HG03095 (cell line): ENCODE measurements at regions not wholly inside any gene's neighbourhood (a gene's known extent, or its start where the extent isn't known, plus 50 kb on each side); places are given as distances from the start of the nearest gene placed in this dataset.
"Not testable (repeated sequence)": the region's sequence is repeated elsewhere in the genome, so short reads cannot be mapped to it uniquely, and the experiment has no call there.

Experiments used
- ATAC-seq: cut with Tn5 transposase; IDR thresholded peaks from one replicate; pipeline ENCODE4 v1.9.1; 2021; ENCODE audit warnings: moderate library complexity; ENCODE audit not compliant: unreplicated experiment

DNA sequence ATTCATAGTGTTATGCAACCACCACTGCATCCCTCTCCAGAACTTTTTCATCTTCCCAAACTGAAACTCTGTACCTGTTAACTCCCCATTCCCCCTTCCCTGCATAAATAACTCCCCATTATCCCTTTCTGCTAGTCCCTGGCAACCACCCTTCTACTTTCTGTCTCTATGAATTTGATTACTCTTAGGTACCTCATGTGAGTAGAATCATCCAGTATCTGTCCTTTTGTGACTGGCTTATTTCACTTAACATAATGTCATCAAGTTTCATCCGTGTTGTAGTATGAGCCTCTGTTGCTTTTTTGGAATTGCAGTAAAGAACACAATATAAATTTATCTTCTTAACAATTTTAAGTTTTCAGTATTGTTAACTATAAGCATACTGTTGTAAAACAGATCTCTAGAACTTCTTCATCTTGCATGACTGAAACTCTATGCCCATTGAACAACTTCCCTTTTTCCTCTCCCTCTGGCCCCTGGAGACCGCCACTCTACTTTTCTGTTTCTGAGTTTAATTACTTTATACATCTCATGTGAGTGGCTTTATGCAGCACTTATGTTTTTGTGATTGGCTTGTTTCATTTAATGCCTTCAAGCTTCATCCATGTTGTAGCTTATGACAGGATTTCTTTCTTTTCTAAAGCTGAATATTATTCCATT lies 87.3 kb upstream of the ABCC4 start:
- ATAC-seq = no peak

GRCh38 chr13:95391362-95391761 lies 90.1 kb upstream of the ABCC4 start:
- no peak for ATAC-seq

DNA sequence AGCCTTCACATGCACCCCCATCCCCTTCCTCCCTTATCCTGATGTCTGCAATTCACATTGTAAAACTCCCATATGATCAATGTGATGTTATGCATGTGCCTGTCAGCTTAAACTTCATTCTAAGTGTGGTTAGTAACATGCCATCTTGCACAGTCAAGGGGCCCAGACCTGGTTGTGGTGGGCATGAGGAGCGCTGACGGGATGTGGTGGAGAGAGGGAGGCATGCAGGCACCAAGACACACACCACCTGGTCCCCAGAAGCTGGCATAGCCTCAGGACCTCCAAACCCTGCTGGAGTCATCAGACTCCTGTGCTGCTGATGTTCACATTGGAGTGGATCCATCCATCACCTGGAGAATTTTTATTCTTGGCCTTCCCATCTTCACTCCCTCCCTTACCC lies 90.5 kb upstream of the ABCC4 start:
- ATAC-seq = no peak

- no peak for ATAC-seq
These were observed 91.3 kb upstream of the ABCC4 start for GRCh38 chr13:95392597-95392996.

DNA sequence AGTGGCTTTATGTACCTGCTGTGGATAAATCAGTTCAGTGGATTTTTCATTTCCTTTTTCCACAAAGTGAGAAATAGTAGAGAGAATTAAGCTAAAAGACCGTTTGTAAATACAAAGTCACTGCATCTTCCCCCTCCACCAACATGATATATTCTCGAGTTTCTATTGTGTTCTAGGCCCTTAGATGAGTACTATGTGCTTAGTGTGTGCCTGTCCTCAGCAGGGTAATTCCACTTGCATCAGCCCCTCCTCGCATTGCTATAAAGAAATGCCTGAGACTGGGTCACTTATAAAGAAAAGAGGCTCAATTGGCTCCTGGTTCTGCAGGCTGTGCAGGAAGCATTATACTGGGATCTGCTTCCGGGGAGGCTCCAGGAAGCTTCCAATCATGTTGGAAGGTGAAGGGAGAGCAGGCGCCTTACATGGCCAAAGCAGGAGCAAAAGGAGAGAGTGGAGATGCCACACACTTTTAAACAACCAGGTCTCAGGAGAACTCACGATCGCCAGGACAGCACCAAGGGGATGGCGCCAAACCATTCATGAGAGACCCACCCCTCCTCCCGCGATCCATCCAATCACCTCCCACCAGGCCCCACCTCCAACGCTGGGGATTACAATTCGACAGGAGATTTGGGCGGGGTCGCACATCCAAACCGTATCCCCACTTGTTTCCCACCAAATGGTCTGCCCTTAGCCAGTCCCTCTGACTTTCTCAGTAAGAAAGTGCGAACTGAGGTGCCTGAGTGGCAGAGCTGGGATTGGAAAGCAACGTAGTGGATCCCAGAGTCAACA lies 102.3 kb upstream of the ABCC4 start:
- peak; percentile 17 for ATAC-seq

- peak; percentile 84 for ATAC-seq
These were observed 103.1 kb upstream of the ABCC4 start for GRCh38 chr13:95404141-95404882.

GRCh38 chr13:95406176-95406575 lies 104.9 kb upstream of the ABCC4 start:
- ATAC-seq = no peak

DNA sequence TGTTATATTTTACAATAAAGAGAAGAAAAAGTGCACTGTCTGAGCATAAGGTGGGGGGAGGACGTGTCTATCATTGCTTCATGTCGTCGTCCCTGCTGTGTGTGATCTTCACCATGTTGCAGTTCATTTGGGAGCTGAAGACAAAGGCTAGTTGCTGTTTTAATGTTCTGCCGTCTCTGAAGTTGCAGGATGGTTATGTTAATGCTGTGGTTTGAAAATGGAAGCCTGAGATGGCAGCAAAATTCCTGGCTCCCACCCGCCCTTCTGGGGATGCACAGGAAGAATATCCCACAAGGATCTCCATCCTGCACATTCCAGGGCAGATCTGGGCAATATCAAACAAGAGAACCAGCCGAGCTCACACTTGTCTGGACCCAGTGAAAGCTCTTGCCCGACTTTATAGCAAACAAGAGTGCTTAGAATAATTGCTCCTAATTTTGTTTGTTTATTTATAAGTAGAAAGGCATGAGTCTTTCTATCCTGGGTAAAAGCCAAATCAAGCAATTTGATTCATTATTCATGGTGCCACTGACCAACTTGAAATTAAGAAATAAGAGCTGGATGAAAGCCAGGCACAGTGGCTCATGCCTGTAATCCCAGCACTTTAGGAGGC lies 110.3 kb upstream of the ABCC4 start:
- ATAC-seq = no peak

DNA sequence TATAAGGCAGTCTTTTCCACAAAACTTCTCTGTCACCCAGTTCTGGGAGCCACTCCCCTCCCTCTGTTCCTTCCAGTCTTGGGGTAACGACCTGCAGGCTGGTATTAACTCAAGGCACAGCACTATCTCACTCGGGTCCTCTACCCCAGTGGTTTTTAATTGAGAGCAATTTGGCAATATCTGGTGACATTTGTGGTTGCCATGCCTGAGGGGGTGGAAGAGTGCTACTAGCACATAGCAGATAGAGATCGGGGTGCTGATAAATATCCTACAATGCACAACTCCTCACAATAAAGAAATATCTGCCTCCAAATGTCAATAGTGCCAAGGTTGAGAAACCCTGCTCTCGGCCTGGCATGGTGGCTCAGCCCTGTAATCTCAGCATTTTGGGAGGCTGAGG lies 117.7 kb upstream of the ABCC4 start:
- no peak for ATAC-seq

- ATAC-seq = no peak
These were observed 119.2 kb upstream of the ABCC4 start for GRCh38 chr13:95420501-95420900.

GRCh38 chr13:95426631-95427030 lies 125.4 kb upstream of the ABCC4 start:
- ATAC-seq = no peak

GRCh38 chr13:95430525-95430924 lies 122.0 kb upstream of the CLDN10 start:
- not testable (repeated sequence) for ATAC-seq

- no peak for ATAC-seq
These were observed 120.4 kb upstream of the CLDN10 start for GRCh38 chr13:95432141-95432540.

DNA sequence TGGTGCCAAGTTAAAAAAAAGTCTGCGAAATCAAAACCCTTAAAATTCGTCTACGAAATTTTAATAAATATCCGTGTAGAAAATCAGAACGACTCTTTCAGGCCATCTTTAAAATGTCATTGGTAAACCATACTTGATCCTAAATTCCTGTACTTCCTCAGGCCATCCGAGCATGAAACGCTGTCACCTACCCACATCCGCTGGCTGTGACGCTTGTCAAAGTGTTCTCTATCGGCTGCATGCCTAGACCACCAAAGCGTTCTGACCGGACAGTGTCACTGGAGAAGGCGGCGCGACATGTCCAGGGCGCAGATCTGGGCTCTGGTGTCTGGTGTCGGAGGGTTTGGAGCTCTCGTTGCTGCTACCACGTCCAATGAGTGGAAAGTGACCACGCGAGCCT lies 119.0 kb upstream of the CLDN10 start:
- ATAC-seq = no peak

GRCh38 chr13:95434111-95434510 lies 118.4 kb upstream of the CLDN10 start:
- ATAC-seq = no peak

- no peak for ATAC-seq
These were observed 115.0 kb upstream of the CLDN10 start for GRCh38 chr13:95437561-95437960.

- no peak for ATAC-seq
These were observed 114.2 kb upstream of the CLDN10 start for GRCh38 chr13:95438297-95438696.

- ATAC-seq = no peak
These were observed 112.0 kb upstream of the CLDN10 start for GRCh38 chr13:95440441-95441088.

DNA sequence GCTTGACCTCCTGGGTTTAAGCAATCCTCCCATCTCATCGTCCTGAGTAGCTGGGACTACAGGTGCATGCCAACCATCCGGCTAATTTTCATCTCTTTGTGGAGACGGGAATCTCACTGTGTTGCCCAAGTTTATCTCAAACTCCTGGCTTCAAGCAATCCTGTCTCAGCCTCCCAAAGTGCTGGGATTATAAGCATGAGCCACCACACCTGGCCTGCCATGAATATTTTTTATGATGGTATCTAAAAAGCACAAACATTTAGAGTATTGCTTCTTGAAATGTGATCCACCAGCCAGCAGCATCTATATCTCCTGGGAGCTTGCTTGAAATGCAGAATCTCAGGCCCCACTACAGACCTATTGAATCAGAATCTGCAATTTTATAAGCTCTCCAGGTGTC lies 111.2 kb upstream of the CLDN10 start:
- ATAC-seq = no peak

DNA sequence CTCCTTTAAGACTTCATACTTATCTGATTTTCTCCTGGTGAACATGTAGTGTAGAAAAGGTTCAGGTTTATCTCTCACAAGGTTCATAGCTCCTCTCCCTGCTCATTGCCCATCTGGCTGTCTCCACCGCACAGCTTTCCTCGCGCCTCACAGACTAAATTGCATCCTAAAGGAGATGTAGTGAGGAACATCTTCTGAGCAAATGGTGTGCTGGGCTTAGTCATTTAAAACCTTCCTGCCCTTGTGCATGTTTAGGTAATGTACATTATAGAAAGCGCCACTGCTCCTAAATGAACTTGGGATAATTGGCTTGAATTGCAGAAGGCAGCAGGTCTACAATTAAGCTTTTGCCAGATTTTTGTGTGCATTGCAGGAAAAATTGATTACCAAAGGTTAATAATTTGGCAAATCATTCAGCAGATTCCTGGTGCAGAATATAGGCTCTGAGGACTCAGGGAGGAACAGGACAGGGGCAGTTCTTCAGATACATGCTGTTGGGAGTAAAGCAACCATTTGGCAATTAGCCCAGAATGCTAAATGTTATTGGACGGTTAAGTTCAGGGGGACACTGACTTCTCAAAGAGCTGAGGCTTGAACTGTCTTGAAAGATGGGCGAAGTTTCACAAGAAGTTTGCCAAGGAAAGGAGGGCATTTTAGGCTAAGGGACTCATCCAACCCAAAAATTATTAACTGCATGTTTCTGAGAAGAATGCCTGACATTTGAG lies 108.4 kb upstream of the CLDN10 start:
- ATAC-seq = no peak
